EL (cell line): ENCODE measurements at regions not wholly inside any gene's neighbourhood (a gene's known extent, or its start where the extent isn't known, plus 50 kb on each side); places are given as distances from the start of the nearest gene placed in this dataset.
"Not testable (repeated sequence)": the region's sequence is repeated elsewhere in the genome, so short reads cannot be mapped to it uniquely, and the experiment has no call there.

Experiments used
- DNase-seq: peaks from one replicate; pipeline ENCODE4 v3.0.0-alpha.2; 2016

DNA sequence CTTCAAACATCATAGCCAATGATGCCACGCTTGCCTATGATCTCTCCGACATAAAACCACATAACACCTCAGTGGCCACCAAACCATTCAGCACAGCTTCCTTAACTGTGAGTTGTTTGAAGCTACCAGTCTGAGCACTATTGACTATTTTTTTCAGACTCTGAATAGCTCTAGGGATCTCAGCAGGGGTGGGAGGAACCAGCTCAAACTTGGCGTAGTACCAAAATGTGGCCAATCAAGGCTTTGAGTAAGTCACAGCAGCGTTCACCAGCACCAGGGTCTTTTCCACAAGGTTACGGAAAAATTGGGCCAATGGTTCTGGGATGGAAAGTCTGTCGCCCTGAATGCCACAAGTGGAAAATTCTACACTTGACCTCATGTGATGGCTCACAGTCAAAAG lies 70.6 kb downstream of the SMPDL3A start:
- no peak for DNase-seq

DNA sequence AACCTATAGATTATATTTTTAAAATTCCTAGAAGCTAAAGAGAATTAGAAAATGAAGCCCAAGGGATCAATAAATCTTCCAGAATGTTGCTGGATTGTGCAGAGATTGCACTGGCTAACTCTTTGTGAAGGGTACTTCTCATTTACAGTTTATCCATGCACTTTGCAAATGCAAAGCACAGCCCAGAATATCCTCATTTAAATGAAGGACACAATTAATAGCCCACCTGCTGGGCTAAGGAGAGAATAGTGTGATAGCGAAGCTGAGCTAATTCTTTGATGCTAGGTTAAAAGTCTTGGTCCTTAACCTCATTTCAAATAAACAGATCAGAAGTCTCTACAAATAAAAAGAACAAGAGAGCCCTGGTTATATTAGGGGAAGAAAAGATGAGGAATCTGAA lies 72.5 kb downstream of the SMPDL3A start:
- no peak for DNase-seq

DNA sequence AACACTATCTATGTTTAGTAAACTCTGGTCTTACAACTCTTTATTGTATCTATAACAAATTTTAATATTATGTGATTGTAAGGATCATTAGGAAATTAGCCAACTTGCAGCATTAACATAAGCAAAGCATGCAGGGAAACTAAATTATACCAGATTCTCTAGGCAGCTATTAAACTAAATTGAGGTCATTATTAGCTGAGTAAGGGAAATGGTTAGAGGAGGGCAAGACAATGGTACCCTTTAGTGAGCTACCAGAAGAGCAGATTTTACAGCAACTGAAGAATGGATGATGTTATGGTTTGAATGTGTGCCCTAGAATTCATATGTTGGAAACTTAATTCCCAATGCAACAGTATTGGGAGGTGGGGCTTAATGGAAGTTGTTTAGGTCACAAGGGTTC lies 79.1 kb downstream of the SMPDL3A start:
- DNase-seq = no peak

DNA sequence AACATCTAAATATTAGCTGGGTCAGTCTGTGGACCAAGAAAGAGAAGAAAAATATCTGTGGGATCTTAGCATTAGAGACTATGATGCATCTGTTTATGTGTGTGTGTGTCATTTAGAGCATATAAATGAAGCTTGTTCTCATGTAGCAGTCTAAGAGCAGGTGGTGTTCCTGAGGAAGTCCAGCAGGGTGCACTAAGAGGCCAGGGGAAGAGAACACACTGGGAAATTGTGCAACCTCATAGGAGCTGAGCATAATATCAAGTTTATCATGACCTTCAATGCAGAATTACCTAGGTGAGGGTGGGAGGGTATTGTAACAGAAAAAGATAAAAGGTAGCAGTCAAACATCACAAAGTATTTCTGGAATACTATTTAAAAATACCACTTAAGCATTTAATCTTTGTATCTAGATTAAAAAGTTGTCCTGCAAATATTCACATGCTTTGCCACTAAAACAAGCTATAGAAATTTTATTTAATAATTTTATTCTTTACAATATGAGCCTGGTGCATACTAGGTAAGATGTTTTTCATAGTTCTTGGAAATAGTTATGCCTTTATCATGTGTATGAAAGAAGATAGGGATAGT lies 80.5 kb downstream of the SMPDL3A start:
- peak; percentile 32 for DNase-seq

DNA sequence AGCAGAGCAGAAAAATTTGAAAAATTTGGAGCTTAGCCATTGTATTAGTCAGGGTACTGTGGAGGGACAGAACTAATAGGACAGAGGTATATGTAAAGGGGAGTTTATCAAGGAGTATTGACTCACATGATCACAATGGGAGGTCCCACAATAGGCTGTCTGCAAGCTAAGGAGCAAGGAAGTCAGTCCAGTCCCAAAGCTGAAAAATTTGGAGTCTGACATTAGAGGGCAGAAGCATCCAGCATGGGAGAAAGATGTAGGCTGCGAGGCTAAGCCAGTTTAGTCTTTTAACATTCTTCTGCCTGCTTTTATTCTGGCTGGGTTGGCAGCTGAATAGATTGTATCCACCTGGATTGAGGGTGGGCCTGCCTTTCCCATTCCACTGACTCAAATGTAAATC lies 82.0 kb downstream of the SMPDL3A start:
- DNase-seq = no peak

DNA sequence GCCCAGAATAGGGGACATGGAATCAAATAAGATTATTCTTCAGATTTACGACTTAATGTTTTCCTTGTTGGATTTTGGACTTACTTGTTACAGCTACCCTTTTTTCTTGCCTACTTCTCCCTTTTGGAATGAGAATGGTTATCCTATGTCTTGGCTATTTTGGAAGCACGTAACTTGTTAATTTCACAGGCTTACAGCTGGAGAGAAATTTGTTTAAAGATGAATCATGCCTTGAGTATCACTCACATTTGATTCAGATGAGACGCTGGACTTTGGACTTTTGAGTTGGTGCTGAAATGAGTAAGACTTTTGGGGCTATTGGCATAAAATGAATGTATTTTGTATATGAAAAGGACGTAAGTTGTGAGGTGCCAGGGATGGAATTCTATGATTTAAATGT lies 83.3 kb downstream of the SMPDL3A start:
- no peak for DNase-seq

DNA sequence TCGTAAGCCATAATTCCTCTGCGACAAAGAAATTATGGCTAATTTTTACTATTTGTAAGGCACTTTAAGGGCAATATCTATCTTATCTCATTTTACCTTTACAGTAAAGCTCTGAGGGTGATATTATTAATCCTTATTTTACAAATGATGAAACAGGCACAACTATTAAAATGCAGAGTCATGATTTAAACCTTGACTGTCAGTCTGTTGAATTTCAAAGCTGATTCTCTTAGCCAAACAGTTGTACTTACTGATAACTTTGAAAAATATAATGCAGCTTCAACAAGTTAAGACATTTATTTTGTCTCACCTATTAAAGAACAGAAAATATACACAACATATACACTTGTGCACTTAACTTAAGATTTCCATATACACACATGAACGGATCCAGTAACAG lies 88.2 kb downstream of the SMPDL3A start:
- DNase-seq = no peak

DNA sequence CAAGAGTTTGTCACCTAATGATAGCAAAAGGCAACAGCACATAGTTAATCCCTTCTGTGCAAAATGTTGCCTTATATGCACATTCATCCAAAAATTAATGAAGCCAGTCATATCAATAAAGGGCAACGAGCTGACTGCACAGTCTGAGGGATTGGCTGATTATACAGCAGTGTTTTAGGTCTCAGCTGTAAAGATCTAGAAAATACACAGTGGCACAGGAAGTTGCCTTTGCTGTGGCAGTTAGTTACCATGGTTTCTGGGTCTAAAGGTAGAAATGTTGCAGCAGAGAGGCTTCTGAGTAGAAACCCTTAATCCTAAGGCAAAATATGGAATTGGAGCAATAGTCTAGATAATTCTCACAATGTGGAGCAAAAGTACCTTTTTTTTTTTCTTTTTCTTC lies 89.7 kb downstream of the SMPDL3A start:
- no peak for DNase-seq

DNA sequence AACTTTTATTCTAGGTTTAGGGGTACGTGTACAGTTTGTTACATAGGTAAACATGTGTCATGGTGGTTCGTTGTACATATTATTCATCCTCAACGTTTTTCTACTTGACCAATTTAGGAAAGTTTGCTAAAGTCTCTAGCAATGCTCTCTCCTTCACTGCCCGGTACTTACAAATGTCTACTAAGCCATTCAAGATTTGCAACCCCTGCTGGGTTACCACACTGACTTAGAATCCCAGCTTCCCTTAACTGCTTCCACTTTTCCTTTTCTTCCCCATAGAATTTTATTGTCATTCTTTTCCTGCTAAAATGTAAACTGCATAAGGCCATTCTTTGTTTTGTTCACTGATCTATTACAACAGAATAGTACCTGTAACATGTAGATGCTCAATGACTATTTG lies 97.4 kb downstream of the SMPDL3A start:
- no peak for DNase-seq

DNA sequence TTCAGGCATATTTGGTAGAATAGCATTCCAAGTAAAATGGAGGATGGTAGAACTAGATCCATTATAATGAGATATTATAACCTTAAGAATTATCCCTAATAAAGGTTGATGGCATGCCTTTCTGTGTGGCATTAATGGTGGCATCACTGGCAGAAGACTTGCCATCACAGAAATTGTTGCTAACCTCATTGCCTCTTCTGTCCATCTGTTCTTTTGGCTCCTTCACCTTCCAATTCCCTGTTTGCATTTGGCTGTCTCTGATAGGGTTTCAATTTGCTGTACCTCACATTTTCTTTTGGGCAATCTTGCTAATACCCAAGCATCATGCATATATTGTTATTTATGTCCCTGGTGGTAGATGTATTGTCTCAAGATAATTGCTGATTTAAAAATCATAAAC lies 98.9 kb downstream of the SMPDL3A start:
- DNase-seq = no peak

DNA sequence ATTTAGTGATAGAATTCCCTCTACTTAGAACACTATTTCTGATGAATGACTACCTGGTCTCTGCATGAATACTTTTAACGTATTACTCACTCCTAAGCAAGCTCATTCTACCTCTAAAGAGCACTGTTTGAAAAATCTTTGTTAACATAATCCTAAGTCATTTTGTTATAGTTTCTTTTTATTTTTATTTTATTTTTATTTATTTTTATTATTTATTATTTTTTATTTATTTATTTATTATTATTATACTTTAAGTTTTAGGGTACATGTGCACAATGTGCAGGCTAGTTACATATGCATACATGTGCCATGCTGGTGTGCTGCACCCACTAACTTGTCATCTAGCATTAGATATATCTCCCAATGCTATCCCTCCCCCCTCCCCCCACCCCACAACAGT lies 99.6 kb downstream of the SMPDL3A start:
- DNase-seq = not testable (repeated sequence)

DNA sequence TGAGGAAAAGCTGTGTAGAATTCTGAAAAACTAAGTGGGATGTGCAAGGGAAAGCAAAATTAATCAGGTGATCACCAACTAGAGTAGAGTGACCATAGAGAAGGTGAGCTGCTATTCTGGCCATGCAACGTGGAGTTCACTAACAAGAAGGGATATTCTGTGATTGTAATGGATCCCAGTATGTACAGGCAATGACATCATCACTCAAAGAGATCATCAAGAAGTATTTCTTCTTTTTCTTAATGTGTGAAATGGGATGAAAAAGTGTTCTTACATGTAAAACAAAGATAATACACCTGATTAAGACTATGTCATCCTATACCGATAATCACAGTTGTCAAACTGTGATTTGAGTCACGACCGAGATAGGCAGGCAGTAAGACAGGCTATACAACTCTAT lies 101.2 kb downstream of the SMPDL3A start:
- no peak for DNase-seq

DNA sequence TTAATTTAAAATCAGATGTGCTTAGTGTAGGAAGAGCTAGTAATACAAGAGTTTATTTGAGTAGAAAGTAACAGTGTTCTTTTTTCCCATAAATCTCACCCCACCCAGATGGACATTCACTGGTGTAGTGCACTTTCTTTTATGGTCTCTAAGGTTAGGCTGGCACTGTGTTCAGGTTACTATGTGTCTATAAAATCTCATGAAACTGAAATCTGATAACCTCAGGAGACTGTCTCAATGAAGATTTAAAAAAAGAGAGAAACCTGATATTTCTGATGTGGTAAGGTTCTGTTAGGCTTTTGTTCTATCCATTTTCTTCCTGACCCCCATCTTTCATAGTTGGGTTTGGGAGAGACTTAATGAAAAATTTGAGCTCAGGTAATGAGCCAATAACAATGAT lies 101.2 kb upstream of the CLVS2 start:
- DNase-seq = no peak

DNA sequence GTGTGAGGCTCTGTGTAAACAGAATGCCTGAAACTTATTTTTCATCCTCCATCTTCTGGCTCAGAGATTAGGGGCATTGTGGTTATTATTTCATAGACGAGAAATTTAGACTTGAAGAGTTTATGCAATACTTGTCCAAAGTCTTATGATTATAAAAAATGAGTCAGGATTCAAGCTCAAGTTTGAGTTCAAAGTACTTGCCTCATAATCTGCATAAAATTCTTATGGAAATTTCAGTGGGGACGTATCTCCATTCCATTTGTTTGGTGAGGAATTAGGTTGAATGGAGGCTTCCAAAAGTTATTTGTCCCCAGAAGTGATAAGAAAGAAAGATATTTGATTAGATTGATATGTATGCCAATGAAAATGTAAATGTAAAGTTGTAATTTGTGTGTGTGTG lies 93.7 kb upstream of the CLVS2 start:
- no peak for DNase-seq

DNA sequence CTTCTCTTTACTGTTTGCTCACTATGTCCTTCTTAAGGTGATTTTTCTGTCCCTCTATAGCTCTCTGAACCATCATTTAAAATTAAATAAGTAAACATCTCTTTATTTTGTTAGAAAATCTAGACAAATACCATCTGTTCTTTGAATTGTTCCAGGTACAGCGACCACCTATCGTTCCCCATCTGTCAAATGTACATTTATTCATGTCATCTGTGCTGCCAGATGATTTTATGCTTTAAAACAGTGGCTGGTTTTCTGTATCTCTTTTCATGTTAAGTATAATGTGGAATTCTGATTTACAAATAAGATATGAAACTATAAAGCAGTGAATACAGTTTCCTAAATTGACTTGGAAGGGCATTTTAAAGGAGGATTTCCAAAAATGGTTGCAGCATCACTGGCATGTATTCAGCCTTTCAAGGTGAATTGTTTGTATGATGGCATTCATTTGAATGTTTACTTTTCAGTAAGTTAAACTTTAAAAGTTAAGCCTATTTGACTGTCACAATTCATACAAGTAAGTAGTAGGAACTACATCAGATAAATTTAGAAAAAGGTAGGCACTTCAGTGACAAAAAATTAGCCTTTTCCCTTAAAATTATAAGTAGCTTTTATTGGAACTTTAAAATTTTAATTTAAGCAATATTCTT lies 92.6 kb upstream of the CLVS2 start:
- no peak for DNase-seq

DNA sequence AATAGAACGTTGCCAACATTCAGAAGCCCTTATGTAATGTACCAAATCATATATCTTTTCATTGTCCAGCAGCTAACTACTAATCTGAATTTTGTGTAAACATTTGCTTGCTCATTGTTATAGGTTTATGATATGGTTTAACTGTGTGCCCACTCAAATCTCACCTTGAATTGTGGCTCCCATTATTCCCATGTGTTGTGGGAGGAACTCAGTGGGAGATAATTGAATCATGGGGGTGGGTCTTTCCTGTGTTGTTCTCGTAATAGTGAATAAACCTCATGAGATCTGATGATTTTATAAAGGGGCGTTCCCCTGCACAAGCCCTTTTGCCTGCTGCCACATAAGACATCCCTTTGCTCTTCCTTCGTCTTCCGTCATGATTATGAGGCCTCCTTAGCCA lies 91.9 kb upstream of the CLVS2 start:
- no peak for DNase-seq

DNA sequence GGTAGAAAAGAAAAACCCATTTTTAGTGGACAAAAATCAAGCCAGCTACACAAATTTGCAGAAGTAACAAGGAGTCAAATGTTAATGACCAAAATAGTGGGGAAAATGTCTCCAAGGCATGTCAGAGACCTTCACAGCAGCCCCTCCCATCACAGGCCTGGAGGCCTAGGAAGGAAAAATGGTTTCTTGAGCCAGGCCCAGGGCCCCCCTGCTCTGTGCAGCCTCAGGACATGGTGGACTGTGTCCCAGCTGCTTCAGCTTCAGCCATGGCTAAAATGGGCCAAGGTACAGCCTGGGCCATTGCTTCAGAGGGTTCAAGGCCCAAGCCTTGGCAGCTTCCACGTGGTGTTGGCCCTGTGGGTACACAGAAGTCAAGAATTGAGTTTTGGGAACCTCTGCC lies 82.5 kb upstream of the CLVS2 start:
- no peak for DNase-seq

DNA sequence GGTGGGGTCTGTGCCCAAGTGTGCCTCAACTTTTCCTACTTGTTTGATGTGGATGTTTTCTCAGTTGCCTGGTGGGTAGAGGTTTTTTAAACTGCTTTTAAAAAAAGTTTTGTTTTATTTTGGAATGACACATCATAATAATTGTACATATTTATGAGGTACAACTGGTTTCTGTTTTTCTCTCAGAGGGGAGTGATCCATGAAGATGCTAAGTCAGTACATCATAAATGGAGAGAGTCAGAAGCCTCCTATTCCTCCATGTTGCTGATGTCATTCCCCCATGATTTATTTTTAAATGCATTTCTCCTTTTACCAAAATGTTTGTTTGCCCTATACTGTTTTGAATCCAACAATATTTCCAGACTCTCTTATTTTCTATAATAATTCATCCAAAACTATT lies 77.3 kb upstream of the CLVS2 start:
- DNase-seq = no peak

DNA sequence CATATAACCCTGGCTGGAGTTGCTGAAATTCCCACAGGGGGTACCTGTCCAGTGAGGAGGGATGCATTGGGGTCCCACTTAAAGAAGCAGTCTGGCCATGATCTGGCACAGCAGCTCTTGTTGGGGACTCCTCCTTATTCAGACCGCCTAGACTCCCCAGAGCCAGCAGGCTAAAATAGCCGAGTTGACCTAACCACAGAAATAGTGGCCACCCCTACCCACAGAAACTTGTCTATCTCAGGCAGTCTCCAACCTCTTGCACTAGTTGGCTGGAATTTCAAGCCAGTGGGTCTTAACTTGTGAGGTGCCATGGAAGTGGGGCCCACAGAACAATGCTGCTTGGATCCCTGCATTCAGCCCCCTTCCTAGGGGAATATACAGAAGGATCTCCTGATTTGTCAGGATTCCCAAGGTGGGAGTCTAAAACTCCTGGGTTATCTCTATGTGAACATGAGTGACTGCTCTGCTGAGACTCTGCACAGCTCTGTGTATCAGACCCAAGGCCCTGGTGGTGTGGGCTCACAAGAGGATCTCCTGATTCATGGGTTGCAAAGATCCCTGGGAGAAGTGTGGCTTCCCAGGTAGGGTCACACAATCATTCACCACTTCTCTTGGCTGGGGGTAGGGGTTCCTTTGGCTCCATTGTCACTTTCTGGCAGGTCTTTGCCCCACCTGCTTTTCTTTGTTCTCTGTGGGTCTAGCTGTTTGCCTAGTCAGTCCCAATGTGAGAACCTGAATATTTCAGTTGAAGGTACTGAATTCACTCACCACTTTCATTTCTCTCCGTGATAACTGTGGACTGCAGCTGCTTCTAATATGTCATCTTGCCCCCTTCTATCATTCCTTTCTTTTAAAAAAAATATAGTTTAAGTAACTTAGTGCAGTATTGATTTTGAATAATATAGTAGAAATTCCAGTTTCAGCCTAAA lies 65.5 kb upstream of the CLVS2 start:
- DNase-seq = no peak

DNA sequence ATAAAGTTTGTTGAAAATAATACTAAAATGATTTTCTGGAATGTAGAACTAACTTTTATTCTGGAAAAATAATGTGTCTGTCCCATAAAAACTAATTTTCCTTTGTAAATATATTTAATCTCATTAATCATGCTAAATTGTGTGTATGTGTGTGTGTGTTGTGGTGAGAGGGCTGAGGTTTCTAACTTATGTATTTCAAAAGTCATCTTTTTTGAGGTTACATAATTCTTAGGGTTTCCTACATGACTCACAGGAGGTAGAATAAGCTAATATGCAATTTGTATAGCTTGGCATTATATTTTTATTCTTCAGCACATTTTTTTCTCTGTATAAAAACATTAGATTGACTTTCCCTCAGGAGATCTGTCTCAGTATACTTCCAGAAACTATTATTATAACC lies 64.1 kb upstream of the CLVS2 start:
- DNase-seq = no peak

DNA sequence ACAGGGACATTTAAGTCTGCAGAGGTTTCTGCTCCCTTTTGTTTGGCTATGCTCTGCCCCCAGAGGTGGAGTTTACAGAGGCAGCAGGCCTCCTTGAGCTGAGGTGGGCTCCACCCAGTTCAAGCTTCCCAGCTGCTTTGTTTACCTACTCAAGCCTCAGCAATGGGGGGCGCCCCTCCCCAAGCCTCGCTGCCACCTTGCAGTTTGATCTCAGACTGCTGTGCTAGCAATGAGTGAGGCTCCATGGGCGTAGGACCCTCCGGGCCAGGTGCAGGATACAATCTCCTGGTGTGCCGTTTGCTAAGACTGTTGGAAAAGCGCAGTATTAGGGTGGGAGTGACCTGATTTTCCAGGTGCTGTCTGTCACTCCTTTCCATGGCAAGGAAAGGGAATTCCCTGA lies 51.1 kb upstream of the CLVS2 start:
- DNase-seq = not testable (repeated sequence)
